ENCODE measurements at regions not wholly inside any gene's neighbourhood (a gene's known extent, or its start where the extent isn't known, plus 50 kb on each side); places are given as distances from the start of the nearest gene placed in this dataset.

GRCh38 chr19:30690525-30690924 lies 318.3 kb downstream of the ZNF536 start:
- Histone ChIP-seq H3K4me2 (ENCODE audit: insufficient read depth in 1 of 2, low read depth in 2 of 2, low read length in 2 of 2) (peak overlapping the region in 1 of 2 experiments; percentile 42; a peak in 1 of 4 replicates), H3K79me2 (ENCODE audit: control insufficient read depth in 1 of 2, insufficient read depth in 2 of 2, low read length in 2 of 2) (no peaks in the 10 kb centered on the region), H2BK12ac (ENCODE audit: low read depth, low read length) (no peak overlapping the region), H3K23ac (ENCODE audit: insufficient read length) (no peak overlapping the region), H3K36me3 (ENCODE audit: control insufficient read depth in 2 of 4, insufficient read depth in 4 of 4, low read length in 3 of 4) (no peaks in the 10 kb centered on the region), H2AK5ac (ENCODE audit: low read depth, low read length) (no peak overlapping the region), H3K79me1 (ENCODE audit: low read depth, low read length) (0 out of 2 replicates have a peak, but pooled peaks cover under 1% of the 10 kb centered on the region), H4K20me1 (replicated peaks in 1 of 2; ENCODE audit: control insufficient read depth in 1 of 2, insufficient read depth in 2 of 2, low read length in 2 of 2) (no peaks in the 10 kb centered on the region), H3K27me3 (replicated peaks in 1 of 4; ENCODE audit: control insufficient read depth in 3 of 4, extremely low read depth in 1 of 4, insufficient read depth in 3 of 4, low read length in 3 of 4) (no peaks in the 10 kb centered on the region), H3K4ac (replicated peaks; ENCODE audit: insufficient read length, low read depth, low read length) (no peak overlapping the region), H4K91ac (replicated peaks; ENCODE audit: insufficient read length, low read length) (peak overlapping the region; percentile 39), H2BK120ac (replicated peaks; ENCODE audit: low read depth, low read length) (no peak overlapping the region), H3K4me3 (ENCODE audit: extremely low read depth in 1 of 4, insufficient read depth in 2 of 4, low read depth in 3 of 4, low read length in 4 of 4) (no peak overlapping the region), H3K4me1 (replicated peaks in 1 of 4; ENCODE audit: control insufficient read depth in 3 of 4, insufficient read depth in 4 of 4, low read length in 3 of 4) (peaks cover 0 to 9% (median 7%) of the 10 kb centered on the region in 4 experiments; a peak in 4 of 7 replicates), H3K23me2 (ENCODE audit: low read depth, low read length) (no peaks in the 10 kb centered on the region), H3K56ac (replicated peaks; ENCODE audit: insufficient read length, low read depth, low read length) (no peak overlapping the region), H3K14ac (ENCODE audit: insufficient read length) (no peak overlapping the region), H3K27ac (ENCODE audit: low read depth, low read length) (no peak overlapping the region), H4K5ac (ENCODE audit: insufficient read length, low read depth, low read length) (no peak overlapping the region), H3K9ac (replicated peaks in 1 of 4; ENCODE audit: extremely low read depth in 1 of 4, low read depth in 3 of 4, low read length in 3 of 4) (no peak overlapping the region), H3K9me3 (ENCODE audit: insufficient read depth in 2 of 2, low read depth in 1 of 2, low read length in 1 of 2) (no peaks in the 10 kb centered on the region), H3K18ac (ENCODE audit: extremely low read depth, low read length) (no peak overlapping the region), H2AFZ (ENCODE audit: low read length) (peak overlapping the region; percentile 82; the same call in 1 of the 2 replicates), H2BK15ac (ENCODE audit: low read length) (no peak overlapping the region), H2BK5ac (ENCODE audit: low read depth, low read length) (no peak overlapping the region), H4K8ac (ENCODE audit: extremely low read depth, insufficient read depth, low read length) (no peak overlapping the region), H2BK20ac (ENCODE audit: low read length) (no peak overlapping the region)
- FAIRE-seq (no peak), DNase-seq (ENCODE audit: low read depth in 1 of 2, low spot score in 2 of 2) (no peak)
- TF ChIP-seq GABPA (IDR thresholded peaks at IDR 0.05; ENCODE audit: borderline replicate concordance, insufficient read depth, low read length) (no peak), KDM1A (IDR thresholded peaks at IDR 0.05; ENCODE audit: borderline replicate concordance, low read length) (peak; percentile 91)
- POLR2A ChIA-PET (ENCODE audit: partially characterized antibody): no interaction called here
- CTCF ChIA-PET (ENCODE audit: partially characterized antibody): interaction anchor here (0.6 to 3.1 kb wide), 4 partner anchors 12 to 122 kb away, joined by 3 to 12 read pairs (median 6); no protein-coding TSS in a partner anchor
- WGBS, 2 experiments (ENCODE audit: extremely low coverage in 1 of 2, insufficient coverage in 1 of 2, insufficient read length in 1 of 2, insufficient replicate concordance in 2 of 2, low coverage in 1 of 2, low lambda C conversion rate in 2 of 2, missing lambda C conversion rate in 1 of 2): 90% methylated on average over 4 of the region's 4 CpGs; no CpG with 5 or more reads in 1 of the 2 experiments
